HEK293 (cell line): ENCODE measurements at regions not wholly inside any gene's neighbourhood (a gene's known extent, or its start where the extent isn't known, plus 50 kb on each side); places are given as distances from the start of the nearest gene placed in this dataset.

Experiments used
- CTCF ChIA-PET: fragments of 350-600 bp; formaldehyde crosslinking; extraction: SDS; loops from one replicate; lab custom pipeline; 2021; ENCODE audit warnings: antibody characterized with exemption; lab: Yijun Ruan, JAX
- POLR2A ChIA-PET: fragments of 300-600 bp; formaldehyde crosslinking; extraction: SDS; loops from one replicate; lab custom pipeline; 2020; ENCODE audit warnings: antibody characterized with exemption, inconsistent platforms; lab: Yijun Ruan, JAX
- H3K27ac ChIP-seq: fragments of 200-500 bp; sonication (Bioruptor generic); 2 replicates; pipeline ENCODE4 v1.5.1; 2014; ENCODE audit warnings: low read depth, low read length, control low read depth, inconsistent platforms; ENCODE audit errors: extremely low read depth
- H3K36me3 ChIP-seq, 2 experiments: fragments of 200-500 bp in 1 of 2; sonication (Bioruptor generic) in 1 of 2; 1 replicate in 1 of 2; 2 replicates in 1 of 2; pipeline ENCODE4 v1.5.1; 2014 to 2017; ENCODE audit warnings: inconsistent platforms in 2 of 2, low read length in 2 of 2; ENCODE audit not compliant: control insufficient read depth in 2 of 2, insufficient read depth in 1 of 2
- H3K4me1 ChIP-seq: fragments of 200-500 bp; sonication (Bioruptor generic); 2 replicates; pipeline ENCODE4 v1.5.1; 2014; ENCODE audit warnings: mild to moderate bottlenecking, low read length, inconsistent platforms; ENCODE audit not compliant: control insufficient read depth, insufficient read depth
- H3K4me3 ChIP-seq: 2 replicates; pipeline ENCODE4 v1.5.1; 2011; ENCODE audit warnings: low read depth, mild to moderate bottlenecking, control low read depth, low read length, moderate library complexity
- H3K9me3 ChIP-seq: fragments of 200-500 bp; sonication (Bioruptor generic); 2 replicates; pipeline ENCODE4 v1.5.1; 2014; ENCODE audit warnings: low read depth, low read length, inconsistent platforms; ENCODE audit not compliant: control insufficient read depth, insufficient read depth
- EGR2 ChIP-seq: fragments of 450-650 bp; formaldehyde crosslinking; IDR thresholded peaks from 2 replicates; pipeline ENCODE4 v1.5.1; 2016; ENCODE audit warnings: low read depth, missing biosample characterization, missing genetic modification characterization
- KLF16 ChIP-seq: fragments of 450-650 bp; formaldehyde crosslinking; IDR thresholded peaks from 2 replicates; pipeline ENCODE4 v1.5.1; 2017; ENCODE audit warnings: missing biosample characterization, missing genetic modification characterization
- KLF7 ChIP-seq: fragments of 450-650 bp; formaldehyde crosslinking; IDR thresholded peaks from 2 replicates; pipeline ENCODE4 v1.5.1; 2016; ENCODE audit warnings: missing biosample characterization, missing genetic modification characterization, borderline replicate concordance
- SCRT2 ChIP-seq: fragments of 450-650 bp; formaldehyde crosslinking; IDR thresholded peaks from 2 replicates; pipeline ENCODE4 v1.5.1; 2016; ENCODE audit warnings: missing biosample characterization, missing genetic modification characterization
- ZBTB20 ChIP-seq: fragments of 450-650 bp; formaldehyde crosslinking; IDR thresholded peaks from 2 replicates; pipeline ENCODE4 v1.5.1; 2016; ENCODE audit warnings: missing biosample characterization, missing genetic modification characterization
- ZBTB21 ChIP-seq: fragments of 450-650 bp; formaldehyde crosslinking; IDR thresholded peaks from 2 replicates; pipeline ENCODE4 v1.5.1; 2017; ENCODE audit warnings: missing biosample characterization, missing genetic modification characterization
- ZBTB7A ChIP-seq: fragments of 450-650 bp; formaldehyde crosslinking; IDR thresholded peaks from 2 replicates; pipeline ENCODE4 v1.5.1; 2016; ENCODE audit warnings: low read depth, missing biosample characterization, missing genetic modification characterization
- ZFP3 ChIP-seq: fragments of 450-650 bp; formaldehyde crosslinking; IDR thresholded peaks from 2 replicates; pipeline ENCODE4 v1.5.1; 2016; ENCODE audit warnings: low read depth, missing biosample characterization, missing genetic modification characterization
- ZFP37 ChIP-seq: fragments of 450-650 bp; formaldehyde crosslinking; IDR thresholded peaks from 2 replicates; pipeline ENCODE4 v1.5.1; 2016; ENCODE audit warnings: missing biosample characterization, missing genetic modification characterization
- ZIC2 ChIP-seq: fragments of 450-650 bp; formaldehyde crosslinking; IDR thresholded peaks from 2 replicates; pipeline ENCODE4 v1.5.1; 2016; ENCODE audit warnings: missing biosample characterization, missing genetic modification characterization
- ZNF24 ChIP-seq: fragments of 450-650 bp; formaldehyde crosslinking; IDR thresholded peaks from 2 replicates; pipeline ENCODE4 v1.5.1; 2016; ENCODE audit warnings: missing biosample characterization, missing genetic modification characterization
- ZNF341 ChIP-seq: fragments of 450-650 bp; formaldehyde crosslinking; IDR thresholded peaks from 2 replicates; pipeline ENCODE4; 2016; ENCODE audit warnings: low read depth, missing biosample characterization, missing genetic modification characterization
- ZNF391 ChIP-seq: fragments of 450-650 bp; formaldehyde crosslinking; IDR thresholded peaks from 2 replicates; pipeline ENCODE4 v1.5.1; 2016; ENCODE audit warnings: low read depth, missing biosample characterization, missing genetic modification characterization, borderline replicate concordance
- ZNF558 ChIP-seq: fragments of 450-650 bp; formaldehyde crosslinking; IDR thresholded peaks from 2 replicates; pipeline ENCODE4 v1.5.1; 2016; ENCODE audit warnings: missing biosample characterization, missing genetic modification characterization
- ZNF585B ChIP-seq: fragments of 450-650 bp; formaldehyde crosslinking; IDR thresholded peaks from 2 replicates; pipeline ENCODE4 v1.5.1; 2016; ENCODE audit warnings: missing biosample characterization, missing genetic modification characterization
- ZNF654 ChIP-seq: fragments of 450-650 bp; formaldehyde crosslinking; IDR thresholded peaks from 2 replicates; pipeline ENCODE4 v1.5.1; 2016; ENCODE audit warnings: low read depth, missing biosample characterization, missing genetic modification characterization
- ZNF677 ChIP-seq: fragments of 450-650 bp; IDR thresholded peaks from 2 replicates; pipeline ENCODE4 v1.5.0; 2018; ENCODE audit warnings: missing biosample characterization, mild to moderate bottlenecking, missing genetic modification characterization, moderate library complexity
- ZNF768 ChIP-seq: fragments of 450-650 bp; formaldehyde crosslinking; IDR thresholded peaks from 2 replicates; pipeline ENCODE4 v1.5.1; 2018; ENCODE audit warnings: missing biosample characterization, mild to moderate bottlenecking, missing genetic modification characterization
- ZNF776 ChIP-seq: fragments of 450-650 bp; formaldehyde crosslinking; IDR thresholded peaks from 2 replicates; pipeline ENCODE4 v1.5.0; 2017; ENCODE audit warnings: missing biosample characterization, missing genetic modification characterization, borderline replicate concordance
- ZNF777 ChIP-seq: fragments of 450-650 bp; formaldehyde crosslinking; IDR thresholded peaks from 2 replicates; pipeline ENCODE4 v1.5.1; 2017; ENCODE audit warnings: missing biosample characterization, missing genetic modification characterization, borderline replicate concordance
- ZNF830 ChIP-seq: fragments of 450-650 bp; IDR thresholded peaks from 2 replicates; pipeline ENCODE4 v1.5.0; 2018; ENCODE audit warnings: missing biosample characterization, missing genetic modification characterization, low read depth, mild to moderate bottlenecking, moderate library complexity
- TF ChIP-seq, protein P1 (sequence below): fragments of 450-650 bp; formaldehyde crosslinking; IDR thresholded peaks from 2 replicates; pipeline ENCODE4 v1.5.1; 2016; ENCODE audit warnings: missing biosample characterization, missing genetic modification characterization
- TF ChIP-seq, protein P2 (sequence below): fragments of 450-650 bp; formaldehyde crosslinking; IDR thresholded peaks from 2 replicates; pipeline ENCODE4 v1.5.1; 2016; ENCODE audit warnings: missing biosample characterization, missing genetic modification characterization
- TF ChIP-seq, protein P3 (sequence below): fragments of 450-650 bp; formaldehyde crosslinking; IDR thresholded peaks from 2 replicates; pipeline ENCODE4 v1.5.1; 2016; ENCODE audit warnings: missing biosample characterization, missing genetic modification characterization, low read depth

DNA sequence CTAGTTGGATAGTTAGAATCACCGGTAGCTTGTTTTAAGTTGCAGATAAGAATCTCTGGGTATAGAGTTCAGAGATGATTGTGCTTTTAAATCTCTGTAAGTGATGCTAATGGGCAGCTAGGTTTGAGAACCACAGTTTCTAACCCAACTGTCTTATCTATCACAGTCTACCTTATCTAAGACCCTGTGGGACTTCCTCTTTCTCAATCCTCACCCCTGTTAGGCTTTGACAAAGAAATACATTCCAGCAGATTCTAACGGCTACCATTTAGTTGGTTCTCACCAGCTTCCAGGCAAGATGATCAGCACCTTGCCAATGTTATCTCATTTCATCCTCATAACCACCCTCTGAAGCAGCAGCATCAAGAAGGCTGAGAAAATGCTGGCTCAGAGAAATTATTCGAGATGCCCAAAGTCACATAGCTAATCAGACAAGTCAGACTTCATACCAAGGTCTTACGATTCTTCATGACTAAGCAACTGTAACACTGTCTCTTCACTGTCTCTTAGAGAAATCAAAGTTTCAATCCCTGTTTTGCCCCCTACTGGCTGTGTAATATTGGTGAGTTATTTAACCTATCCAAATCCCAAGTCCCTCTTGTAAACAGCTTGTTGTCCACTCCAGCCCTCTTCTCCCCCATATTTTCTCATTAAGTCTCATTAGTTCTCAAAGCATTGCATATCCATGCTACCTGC is 192.4 kb upstream of the API5 start (continued):
- TF ChIP-seq ZNF585B (tag by site-specific recombination) (no peak), EGR2 (no peak)
- TF ChIP-seq, protein P1, sequence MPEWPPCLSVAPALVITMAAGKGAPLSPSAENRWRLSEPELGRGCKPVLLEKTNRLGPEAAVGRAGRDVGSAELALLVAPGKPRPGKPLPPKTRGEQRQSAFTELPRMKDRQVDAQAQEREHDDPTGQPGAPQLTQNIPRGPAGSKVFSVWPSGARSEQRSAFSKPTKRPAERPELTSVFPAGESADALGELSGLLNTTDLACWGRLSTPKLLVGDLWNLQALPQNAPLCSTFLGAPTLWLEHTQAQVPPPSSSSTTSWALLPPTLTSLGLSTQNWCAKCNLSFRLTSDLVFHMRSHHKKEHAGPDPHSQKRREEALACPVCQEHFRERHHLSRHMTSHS (tag by site-specific recombination) = no peak

DNA sequence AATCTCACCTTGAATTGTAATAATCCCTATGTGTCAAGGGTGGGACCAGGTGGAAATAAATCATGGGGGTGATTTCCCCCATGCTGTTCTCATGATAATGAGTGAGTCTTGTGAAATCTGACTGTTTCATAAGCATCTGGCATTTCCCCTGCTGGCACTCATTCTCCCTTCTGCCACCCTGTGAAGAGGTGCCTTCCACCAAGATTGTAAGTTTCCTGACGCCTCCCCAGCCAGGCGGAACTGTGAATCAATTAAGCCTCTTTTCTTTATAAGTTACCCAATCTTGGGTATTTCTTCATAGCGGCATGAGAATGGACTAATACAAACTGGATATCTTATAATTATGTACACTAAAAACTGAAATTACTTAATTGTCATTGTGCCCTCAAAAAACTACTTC is 189.2 kb upstream of the API5 start:
- no peak overlapping the region for H3K27ac ChIP-seq
- H3K4me3 ChIP-seq = no peak overlapping the region
- no peaks in the 10 kb centered on the region for H3K9me3 ChIP-seq
- no peaks in the 10 kb centered on the region for H3K36me3 ChIP-seq
- H3K4me1 ChIP-seq = no peaks in the 10 kb centered on the region
- ChIA-PET POLR2A (no interaction called here), CTCF (no interaction called here)
- TF ChIP-seq, protein P2, sequence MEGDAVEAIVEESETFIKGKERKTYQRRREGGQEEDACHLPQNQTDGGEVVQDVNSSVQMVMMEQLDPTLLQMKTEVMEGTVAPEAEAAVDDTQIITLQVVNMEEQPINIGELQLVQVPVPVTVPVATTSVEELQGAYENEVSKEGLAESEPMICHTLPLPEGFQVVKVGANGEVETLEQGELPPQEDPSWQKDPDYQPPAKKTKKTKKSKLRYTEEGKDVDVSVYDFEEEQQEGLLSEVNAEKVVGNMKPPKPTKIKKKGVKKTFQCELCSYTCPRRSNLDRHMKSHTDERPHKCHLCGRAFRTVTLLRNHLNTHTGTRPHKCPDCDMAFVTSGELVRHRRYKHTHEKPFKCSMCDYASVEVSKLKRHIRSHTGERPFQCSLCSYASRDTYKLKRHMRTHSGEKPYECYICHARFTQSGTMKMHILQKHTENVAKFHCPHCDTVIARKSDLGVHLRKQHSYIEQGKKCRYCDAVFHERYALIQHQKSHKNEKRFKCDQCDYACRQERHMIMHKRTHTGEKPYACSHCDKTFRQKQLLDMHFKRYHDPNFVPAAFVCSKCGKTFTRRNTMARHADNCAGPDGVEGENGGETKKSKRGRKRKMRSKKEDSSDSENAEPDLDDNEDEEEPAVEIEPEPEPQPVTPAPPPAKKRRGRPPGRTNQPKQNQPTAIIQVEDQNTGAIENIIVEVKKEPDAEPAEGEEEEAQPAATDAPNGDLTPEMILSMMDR (tag by site-specific recombination) = no peak
- no peak for TF ChIP-seq KLF16
- TF ChIP-seq ZNF654 (tag by site-specific recombination) = no peak
- TF ChIP-seq, protein P3, sequence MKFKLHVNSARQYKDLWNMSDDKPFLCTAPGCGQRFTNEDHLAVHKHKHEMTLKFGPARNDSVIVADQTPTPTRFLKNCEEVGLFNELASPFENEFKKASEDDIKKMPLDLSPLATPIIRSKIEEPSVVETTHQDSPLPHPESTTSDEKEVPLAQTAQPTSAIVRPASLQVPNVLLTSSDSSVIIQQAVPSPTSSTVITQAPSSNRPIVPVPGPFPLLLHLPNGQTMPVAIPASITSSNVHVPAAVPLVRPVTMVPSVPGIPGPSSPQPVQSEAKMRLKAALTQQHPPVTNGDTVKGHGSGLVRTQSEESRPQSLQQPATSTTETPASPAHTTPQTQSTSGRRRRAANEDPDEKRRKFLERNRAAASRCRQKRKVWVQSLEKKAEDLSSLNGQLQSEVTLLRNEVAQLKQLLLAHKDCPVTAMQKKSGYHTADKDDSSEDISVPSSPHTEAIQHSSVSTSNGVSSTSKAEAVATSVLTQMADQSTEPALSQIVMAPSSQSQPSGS (tag by site-specific recombination) = no peak
- TF ChIP-seq ZFP3 (tag by site-specific recombination) = no peak

DNA sequence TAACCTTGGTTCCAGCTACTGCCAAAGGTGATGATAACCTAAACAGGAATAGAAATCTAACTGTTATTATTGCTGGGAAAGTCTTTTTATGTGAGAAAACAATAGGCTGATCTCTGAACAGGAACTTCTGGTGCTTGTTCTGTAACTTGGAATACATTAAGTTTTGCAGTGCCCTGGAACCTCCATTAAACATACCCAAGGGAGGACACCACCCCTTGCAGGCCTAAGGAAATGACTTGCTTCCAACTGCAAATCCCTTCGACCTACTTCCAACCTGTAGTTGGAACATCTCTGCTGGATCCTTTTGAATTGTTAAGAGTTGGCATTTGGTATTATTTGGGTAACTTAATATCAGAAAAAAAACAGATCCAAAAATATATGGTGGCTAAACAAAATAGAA is 188.4 kb upstream of the API5 start:
- ChIA-PET CTCF (no interaction called here), POLR2A (no interaction called here)
- Histone ChIP-seq H3K4me3 (no peak overlapping the region), H3K9me3 (no peaks in the 10 kb centered on the region), H3K36me3 (no peaks in the 10 kb centered on the region), H3K27ac (no peak overlapping the region), H3K4me1 (no peaks in the 10 kb centered on the region)
- TF ChIP-seq ZNF341 (tag by site-specific recombination) (no peak), KLF7 (no peak), ZBTB21 (tag by site-specific recombination) (no peak), ZNF558 (tag by site-specific recombination) (no peak), ZNF768 (tag by site-specific recombination) (no peak), ZNF776 (tag by site-specific recombination) (no peak), ZNF830 (tag by site-specific recombination) (no peak), ZBTB20 (tag by site-specific recombination) (no peak), ZNF677 (tag by site-specific recombination) (no peak), ZNF777 (tag by site-specific recombination) (no peak), ZFP37 (tag by site-specific recombination) (no peak), SCRT2 (tag by site-specific recombination) (no peak), ZIC2 (tag by site-specific recombination) (no peak), ZBTB7A (no peak), ZNF391 (tag by site-specific recombination) (no peak), ZNF24 (tag by site-specific recombination) (no peak)
